AG04449 (cell line): ENCODE measurements at regions not wholly inside any gene's neighbourhood (a gene's known extent, or its start where the extent isn't known, plus 50 kb on each side); places are given as distances from the start of the nearest gene placed in this dataset.

Experiments used
- CTCF ChIA-PET: fragments of 350-600 bp; formaldehyde crosslinking; extraction: SDS; loops from one replicate; lab custom pipeline; 2021; ENCODE audit warnings: antibody characterized with exemption; lab: Yijun Ruan, JAX
- POLR2A ChIA-PET: fragments of 400-600, 350-600 bp; formaldehyde crosslinking; extraction: SDS; loops from one replicate; lab custom pipeline; 2020; ENCODE audit warnings: antibody characterized with exemption, inconsistent platforms; lab: Yijun Ruan, JAX
- DNase-seq: peaks from one replicate; pipeline ENCODE4 v3.0.0-alpha.2; 2010; ENCODE audit warnings: low read depth, low spot score
- H3K4me3 ChIP-seq: 2 replicates; pipeline ENCODE4 v1.5.1; 2011; ENCODE audit warnings: low read depth, mild to moderate bottlenecking, control low read depth, low read length
- CTCF ChIP-seq: IDR thresholded peaks from one replicate; pipeline ENCODE4 v1.5.1; 2011; ENCODE audit warnings: mild to moderate bottlenecking, moderate library complexity, low read length, control low read depth, inconsistent platforms; ENCODE audit not compliant: insufficient read depth; ENCODE audit errors: missing control alignments

- no peak for DNase-seq
- CTCF ChIA-PET = no interaction called here
- POLR2A ChIA-PET = no interaction called here
- no peak for TF ChIP-seq CTCF
- H3K4me3 ChIP-seq = no peak overlapping the region
Measured at GRCh38 chr21:19565587-19565986, 1162.0 kb upstream of the TMPRSS15 start.

- TF ChIP-seq CTCF = no peak
- ChIA-PET POLR2A (no interaction called here), CTCF (no interaction called here)
- no peak overlapping the region for H3K4me3 ChIP-seq
- no peak for DNase-seq
Measured at GRCh38 chr21:19566975-19567374, 1163.4 kb upstream of the TMPRSS15 start.

GRCh38 chr21:19577381-19577780, 1173.8 kb upstream of the TMPRSS15 start:
- no peak for DNase-seq
- ChIA-PET POLR2A (no interaction called here), CTCF (no interaction called here)
- no peak overlapping the region for H3K4me3 ChIP-seq
- TF ChIP-seq CTCF = no peak

GRCh38 chr21:19590044-19590443, 1186.5 kb upstream of the TMPRSS15 start:
- DNase-seq = no peak
- no peak overlapping the region for H3K4me3 ChIP-seq
- POLR2A ChIA-PET = no interaction called here
- no peak for TF ChIP-seq CTCF
- CTCF ChIA-PET = no interaction called here

GRCh38 chr21:19603011-19603593, 1199.5 kb upstream of the TMPRSS15 start:
- H3K4me3 ChIP-seq = no peak overlapping the region
- no peak for DNase-seq
- TF ChIP-seq CTCF = no peak
- ChIA-PET CTCF (no interaction called here), POLR2A (no interaction called here)

GRCh38 chr21:19608101-19608621, 1204.6 kb upstream of the TMPRSS15 start:
- ChIA-PET CTCF (no interaction called here), POLR2A (no interaction called here)
- no peak for TF ChIP-seq CTCF
- DNase-seq = no peak
- H3K4me3 ChIP-seq = no peak overlapping the region
